Right lobe of liver (tissue), 6 donors: ENCODE measurements at regions not wholly inside any gene's neighbourhood (a gene's known extent, or its start where the extent isn't known, plus 50 kb on each side); places are given as distances from the start of the nearest gene placed in this dataset.

Source experiments
- ATAC-seq, 4 donors: fragments of 200-7000 bp; cut with Tn5 transposase; one replicate each; pipeline ENCODE4 v1.9.1; 2020; ENCODE audit warnings: mild to moderate bottlenecking in 4 of 4, moderate library complexity in 4 of 4
- DNase-seq, 3 donors: peaks; one replicate each; pipeline ENCODE4 v3.0.0-alpha.2; 2020
- H3K27ac ChIP-seq, 3 donors: fragments of 200-600 bp; one replicate each; pipeline ENCODE4 v1.8.0; 2022
- H3K27me3 ChIP-seq, 2 donors: fragments of 200-600 bp; one replicate each; pipeline ENCODE4 v1.8.0; 2022
- H3K36me3 ChIP-seq, 4 donors: fragments of 200-600 bp; sonication (generic) in 1 of 4; one replicate each; pipeline versions ENCODE4 v1.5.1 to v1.8.0; 2017 to 2022; ENCODE audit warnings: control low read depth in 1 of 4
- H3K4me1 ChIP-seq, 4 donors: fragments of 200-600 bp; sonication (generic) in 1 of 4; one replicate each; pipeline versions ENCODE4 v1.5.1 to v1.8.0; 2017 to 2022; ENCODE audit warnings: control low read depth in 1 of 4
- H3K4me3 ChIP-seq, 3 donors: fragments of 200-600 bp; one replicate each; pipeline ENCODE4 v1.8.0; 2022
- H3K9me3 ChIP-seq, 4 donors: fragments of 200-600 bp; sonication (generic) in 1 of 4; one replicate each; pipeline versions ENCODE4 v1.5.1 to v1.8.0; 2017 to 2022; ENCODE audit warnings: control low read depth in 1 of 4
- CTCF ChIP-seq, 4 donors: fragments of 200-600 bp in 3 of 4; fragments of 450-650 bp in 1 of 4; IDR thresholded peaks; one replicate each; pipeline versions ENCODE4 v1.5.1 to v1.8.0; 2016 to 2022; ENCODE audit warnings: antibody characterized with exemption in 4 of 4, mild to moderate bottlenecking in 2 of 4
- POLR2A ChIP-seq: fragments of 450-650 bp; IDR thresholded peaks from one replicate; pipeline ENCODE4 v1.6.1; 2017; ENCODE audit warnings: antibody characterized with exemption, mild to moderate bottlenecking
- WGBS: methylation state at CpG from one replicate; pipeline ENCODE4 v1.1.6; 2018; ENCODE audit warnings: low coverage, low lambda C conversion rate; ENCODE audit not compliant: insufficient coverage; ENCODE audit errors: missing lambda C conversion rate; 5-methylcytosine and 5-hydroxymethylcytosine counted together
- intact Hi-C, 2 donors: fragments of 100-400 bp; cut with DNase I; formaldehyde crosslinking; loops; one replicate each; pipeline versions ENCODE4 v1.11.2 to v1.14.1; 2022
- donor health status: DM: no; HTN: yes; CAD: no.
- donor health status: DM: no; HTN: no; CAD: no.
- donor health status: DM: no; HTN: no; CAD: no.
- donor health status: DM: no; HTN: yes; CAD: no.
- donor health status: DM: no; HTN: yes; CAD: no.

- intact Hi-C loops: no loop called here
Measured at GRCh38 chr1:94736549-94736948, 83.6 kb upstream of the SLC44A3 start.

GRCh38 chr1:94736073-94736472, 84.1 kb upstream of the SLC44A3 start:
- Histone ChIP-seq H3K9me3 (no peaks in the 10 kb centered on the region), H3K4me3 (no peak overlapping the region), H3K27me3 (no peaks in the 10 kb centered on the region), H3K27ac (no peak overlapping the region), H3K4me1 (no peaks in the 10 kb centered on the region), H3K36me3 (no peaks in the 10 kb centered on the region)
- ATAC-seq: no peak
- intact Hi-C loops: no loop called here
- TF ChIP-seq CTCF (IDR thresholded peaks at IDR 0.05): no peak
- no peak for TF ChIP-seq POLR2A
- no peak for DNase-seq
- WGBS: 76% methylated on average over 2 of the region's 2 CpGs

More at GRCh38 chr1:94736549-94736948, 83.6 kb upstream of the SLC44A3 start:
- H3K27ac ChIP-seq: no peak overlapping the region
- no peaks in the 10 kb centered on the region for H3K9me3 ChIP-seq
- 36% methylated on average over 1 of the region's 1 CpG for WGBS
- H3K36me3 ChIP-seq: no peaks in the 10 kb centered on the region
- H3K4me3 ChIP-seq: no peak overlapping the region
- DNase-seq (no peak), ATAC-seq (no peak)
- TF ChIP-seq CTCF (IDR thresholded peaks at IDR 0.05): no peak
- no peak for TF ChIP-seq POLR2A
- no peaks in the 10 kb centered on the region for H3K4me1 ChIP-seq
- H3K27me3 ChIP-seq: no peaks in the 10 kb centered on the region

GRCh38 chr1:94734963-94735901, 84.9 kb upstream of the SLC44A3 start:
- Histone ChIP-seq H3K4me3 (no peak overlapping the region), H3K4me1 (no peaks in the 10 kb centered on the region), H3K36me3 (no peaks in the 10 kb centered on the region), H3K27me3 (no peaks in the 10 kb centered on the region), H3K9me3 (no peaks in the 10 kb centered on the region), H3K27ac (no peak overlapping the region)
- DNase-seq (no peak), ATAC-seq (peak; percentile 48 to 61 (median 54))
- 64% methylated on average over 14 of the region's 20 CpGs for WGBS
- intact Hi-C loops: no loop called here
- TF ChIP-seq POLR2A: no peak
- TF ChIP-seq CTCF (IDR thresholded peaks at IDR 0.05): no peak

GRCh38 chr1:94731891-94732290, 88.3 kb upstream of the SLC44A3 start:
- no peak overlapping the region for H3K27ac ChIP-seq
- no peaks in the 10 kb centered on the region for H3K36me3 ChIP-seq
- no peaks in the 10 kb centered on the region for H3K4me1 ChIP-seq
- ATAC-seq: no peak
- intact Hi-C loops: no loop called here
- DNase-seq: no peak
- no peaks in the 10 kb centered on the region for H3K27me3 ChIP-seq
- no peaks in the 10 kb centered on the region for H3K9me3 ChIP-seq
- 50% methylated on average over 1 of the region's 1 CpG for WGBS
- H3K4me3 ChIP-seq: no peak overlapping the region
- TF ChIP-seq CTCF (IDR thresholded peaks at IDR 0.05) (no peak), POLR2A (no peak)
